Gastroesophageal sphincter (tissue), 4 donors: ENCODE measurements at regions not wholly inside any gene's neighbourhood (a gene's known extent, or its start where the extent isn't known, plus 50 kb on each side); places are given as distances from the start of the nearest gene placed in this dataset.

Experiments
- ATAC-seq: fragments of 150-250 bp; one replicate; pipeline ENCODE4 v1.9.1; 2016; ENCODE audit warnings: mild to moderate bottlenecking, moderate library complexity
- H3K27ac ChIP-seq, 4 donors: fragments of 200-600 bp; sonication (generic) in 3 of 4; 1 replicate in 3 of 4; 2 replicates in 1 of 4; pipeline ENCODE4 v1.5.1; 2016 to 2019
- H3K27me3 ChIP-seq: fragments of 200-600 bp; sonication (generic); one replicate; pipeline ENCODE4 v1.5.1; 2019
- H3K36me3 ChIP-seq, 2 donors: fragments of 200-600 bp; sonication (generic); one replicate each; pipeline ENCODE4 v1.5.1; 2019; ENCODE audit warnings: control low read depth in 1 of 2
- H3K4me1 ChIP-seq, 3 donors: fragments of 200-600 bp; sonication (generic); 1 replicate in 2 of 3; 2 replicates in 1 of 3; pipeline ENCODE4 v1.5.1; 2016 to 2019; ENCODE audit warnings: control low read depth in 2 of 3
- H3K4me3 ChIP-seq, 2 donors: fragments of 200-600 bp; sonication (generic); one replicate each; pipeline ENCODE4 v1.5.1; 2019; ENCODE audit warnings: mild to moderate bottlenecking in 1 of 2, moderate library complexity in 1 of 2
- H3K9me3 ChIP-seq, 3 donors: fragments of 200-600 bp; sonication (generic); one replicate each; pipeline ENCODE4 v1.5.1; 2017 to 2019; ENCODE audit warnings: control low read depth in 2 of 3
- CTCF ChIP-seq, 4 experiments: fragments of 200-600 bp in 2 of 4; fragments of 450-650 bp in 2 of 4; sonication (generic) in 1 of 4; IDR thresholded peaks; one replicate each; pipeline ENCODE4 v1.5.1; 2017 to 2019; ENCODE audit warnings: antibody characterized with exemption in 4 of 4, mild to moderate bottlenecking in 2 of 4, moderate library complexity in 2 of 4
- EP300 ChIP-seq: sonication (generic); formaldehyde crosslinking; IDR thresholded peaks from one replicate; pipeline ENCODE4 v1.6.1; 2017; ENCODE audit warnings: antibody characterized with exemption, mild to moderate bottlenecking
- POLR2A ChIP-seq, 2 donors: fragments of 450-650 bp; IDR thresholded peaks; one replicate each; pipeline ENCODE4 v1.6.1; 2017; ENCODE audit warnings: antibody characterized with exemption in 2 of 2, mild to moderate bottlenecking in 2 of 2, moderate library complexity in 1 of 2
- POLR2AphosphoS5 ChIP-seq: sonication (generic); formaldehyde crosslinking; IDR thresholded peaks from one replicate; pipeline ENCODE4 v1.6.1; 2017; ENCODE audit warnings: antibody characterized with exemption
- WGBS, 2 donors: methylation state at CpG; one replicate each; pipeline ENCODE4 v1.1.5; 2018; ENCODE audit warnings: low coverage in 1 of 2; 5-methylcytosine and 5-hydroxymethylcytosine counted together

- Histone ChIP-seq H3K27ac (no peak overlapping the region), H3K4me3 (no peak overlapping the region), H3K4me1 (no peaks in the 10 kb centered on the region), H3K36me3 (no peaks in the 10 kb centered on the region), H3K9me3 (no peaks in the 10 kb centered on the region), H3K27me3 (no peaks in the 10 kb centered on the region)
- no peak for ATAC-seq
- TF ChIP-seq POLR2AphosphoS5 = no peak
- TF ChIP-seq POLR2A (IDR thresholded peaks at IDR 0.05) = no peak
- no peak for TF ChIP-seq CTCF (IDR thresholded peaks at IDR 0.05)
- TF ChIP-seq EP300 = no peak
Observed at GRCh38 chr18:45202061-45202460, 413.2 kb upstream of the SLC14A2 start.

- ATAC-seq = no peak
Observed at GRCh38 chr18:45203677-45204076, 411.6 kb upstream of the SLC14A2 start.

GRCh38 chr18:45207328-45207727 is 407.9 kb upstream of the SLC14A2 start:
- no peaks in the 10 kb centered on the region for H3K36me3 ChIP-seq
- ATAC-seq = no peak
- no peaks in the 10 kb centered on the region for H3K27me3 ChIP-seq
- no peaks in the 10 kb centered on the region for H3K9me3 ChIP-seq
- H3K4me3 ChIP-seq = no peak overlapping the region
- no peak overlapping the region for H3K27ac ChIP-seq
- no peak for TF ChIP-seq POLR2A (IDR thresholded peaks at IDR 0.05)
- TF ChIP-seq CTCF (IDR thresholded peaks at IDR 0.05) = no peak
- TF ChIP-seq POLR2AphosphoS5 = no peak
- TF ChIP-seq EP300 = no peak
- no peaks in the 10 kb centered on the region for H3K4me1 ChIP-seq
- WGBS, 2 donors = 83 to 84% methylated on average over 2 of the region's 2 CpGs

More at GRCh38 chr18:45203677-45204076, 411.6 kb upstream of the SLC14A2 start:
- H3K27ac ChIP-seq = no peak overlapping the region
- no peak overlapping the region for H3K4me3 ChIP-seq
- TF ChIP-seq EP300 (no peak), CTCF (IDR thresholded peaks at IDR 0.05) (no peak), POLR2AphosphoS5 (no peak), POLR2A (IDR thresholded peaks at IDR 0.05) (no peak)
- no peaks in the 10 kb centered on the region for H3K27me3 ChIP-seq
- WGBS, 2 donors = 75 to 85% methylated on average over 2 of the region's 2 CpGs
- H3K9me3 ChIP-seq = no peaks in the 10 kb centered on the region
- no peaks in the 10 kb centered on the region for H3K36me3 ChIP-seq
- H3K4me1 ChIP-seq = no peaks in the 10 kb centered on the region

- H3K4me3 ChIP-seq = no peak overlapping the region
- H3K36me3 ChIP-seq = no peaks in the 10 kb centered on the region
- no peaks in the 10 kb centered on the region for H3K27me3 ChIP-seq
- no peaks in the 10 kb centered on the region for H3K4me1 ChIP-seq
- no peak for ATAC-seq
- 90 to 92% methylated on average over 7 of the region's 7 CpGs for WGBS, 2 donors
- H3K9me3 ChIP-seq = no peaks in the 10 kb centered on the region
- H3K27ac ChIP-seq = no peak overlapping the region
- no peak for TF ChIP-seq POLR2AphosphoS5
Observed at GRCh38 chr18:45208164-45208563, 407.1 kb upstream of the SLC14A2 start.

GRCh38 chr18:45212181-45213039 is 402.9 kb upstream of the SLC14A2 start:
- H3K36me3 ChIP-seq = no peaks in the 10 kb centered on the region
- H3K27me3 ChIP-seq = no peaks in the 10 kb centered on the region
- peak; percentile 75 to 91 (median 82) for TF ChIP-seq CTCF (IDR thresholded peaks at IDR 0.05)
- TF ChIP-seq POLR2AphosphoS5 = no peak
- no peak for TF ChIP-seq EP300
- 67 to 68% methylated on average over 12 of the region's 13 CpGs for WGBS, 2 donors
- peak; percentile 80 for ATAC-seq
- H3K27ac ChIP-seq = no peak overlapping the region
- H3K4me1 ChIP-seq = no peaks in the 10 kb centered on the region
- no peaks in the 10 kb centered on the region for H3K9me3 ChIP-seq
- H3K4me3 ChIP-seq = no peak overlapping the region
